Calu3 (cell line): ENCODE measurements at regions not wholly inside any gene's neighbourhood (a gene's known extent, or its start where the extent isn't known, plus 50 kb on each side); places are given as distances from the start of the nearest gene placed in this dataset.

Experiments
- BruUV-seq: library from RNA; stranded (reverse); fragments of 400-500 nt; replicated peaks from 2 replicates; lab custom pipeline; 2021; lab: Mats Ljungman, UMichigan
- CTCF ChIA-PET: fragments of 300-600 bp; sonication (Branson Sonifier 250); formaldehyde crosslinking; loops from one replicate; lab custom pipeline; 2022; ENCODE audit warnings: antibody characterized with exemption; lab: Charles Lee
- DNase-seq: peaks from one replicate; pipeline ENCODE4 v3.0.0; 2022
- H3K27ac Mint-ChIP-seq: one replicate; pipeline ENCODE4 v1.8.0; 2022; ENCODE audit warnings: mixed read lengths; ENCODE audit not compliant: unreplicated experiment
- H3K27me3 Mint-ChIP-seq: one replicate; pipeline ENCODE4 v1.8.0; 2022; ENCODE audit warnings: mixed read lengths; ENCODE audit not compliant: unreplicated experiment
- H3K36me3 Mint-ChIP-seq: one replicate; pipeline ENCODE4 v1.8.0; 2022; ENCODE audit warnings: mild to moderate bottlenecking, moderate library complexity, mixed read lengths; ENCODE audit not compliant: insufficient read depth, unreplicated experiment
- H3K4me1 Mint-ChIP-seq: one replicate; pipeline ENCODE4 v1.8.0; 2022; ENCODE audit warnings: mild to moderate bottlenecking, low read depth, mixed read lengths; ENCODE audit not compliant: unreplicated experiment
- H3K4me3 Mint-ChIP-seq: one replicate; pipeline ENCODE4 v1.8.0; 2022; ENCODE audit warnings: mild to moderate bottlenecking, low read depth, moderate library complexity, mixed read lengths; ENCODE audit not compliant: unreplicated experiment
- H3K9me3 Mint-ChIP-seq: one replicate; pipeline ENCODE4 v1.8.0; 2022; ENCODE audit warnings: low read depth, mixed read lengths; ENCODE audit not compliant: unreplicated experiment
- intact Hi-C: fragments of 100-400 bp; cut with micrococcal nuclease; formaldehyde crosslinking; loops from one replicate; pipeline ENCODE4 v1.10.0; 2022; ENCODE audit not compliant: unreplicated experiment
- TF ChIP-seq, protein P1 (sequence below): fragments of 200-600 bp; IDR thresholded peaks from one replicate; pipeline ENCODE4 v1.8.0; 2022; ENCODE audit warnings: antibody characterized with exemption; ENCODE audit not compliant: unreplicated experiment

DNA sequence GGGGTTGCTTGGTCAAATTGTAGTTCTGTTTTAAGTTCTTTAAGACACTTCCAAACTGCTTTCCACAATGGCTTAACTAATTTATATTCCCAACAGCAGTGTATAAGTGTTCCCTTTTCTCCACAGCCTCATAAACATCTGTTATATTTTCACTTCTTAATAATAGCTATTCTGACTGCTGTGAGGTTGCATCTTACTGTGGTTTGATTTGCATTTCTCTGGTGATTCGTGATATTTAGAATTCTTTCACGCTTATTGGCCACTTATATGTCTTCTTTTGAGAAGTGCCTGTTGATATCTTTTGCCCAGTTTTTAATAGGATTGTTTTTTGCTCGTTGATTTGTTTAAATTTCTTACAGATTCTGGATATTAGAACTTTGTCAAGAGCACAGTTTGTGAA is 278.6 kb upstream of the ITM2A start:
- CTCF ChIA-PET = interaction anchor here (0.6 kb wide), 1 partner anchor 62 kb away, joined by 3 read pairs; no protein-coding TSS in a partner anchor

GRCh38 chrX:79631526-79631925 is 264.4 kb upstream of the ITM2A start:
- no peaks in the 10 kb centered on the region for H3K4me1 Mint-ChIP-seq
- BruUV-seq = no TSS peak
- no peak overlapping the region for H3K27ac Mint-ChIP-seq
- no peaks in the 10 kb centered on the region for H3K27me3 Mint-ChIP-seq
- intact Hi-C loops = no loop called here
- H3K36me3 Mint-ChIP-seq = no peaks in the 10 kb centered on the region
- CTCF ChIA-PET = no interaction called here
- H3K4me3 Mint-ChIP-seq = no peak overlapping the region
- no peak for DNase-seq
- TF ChIP-seq, protein P1, sequence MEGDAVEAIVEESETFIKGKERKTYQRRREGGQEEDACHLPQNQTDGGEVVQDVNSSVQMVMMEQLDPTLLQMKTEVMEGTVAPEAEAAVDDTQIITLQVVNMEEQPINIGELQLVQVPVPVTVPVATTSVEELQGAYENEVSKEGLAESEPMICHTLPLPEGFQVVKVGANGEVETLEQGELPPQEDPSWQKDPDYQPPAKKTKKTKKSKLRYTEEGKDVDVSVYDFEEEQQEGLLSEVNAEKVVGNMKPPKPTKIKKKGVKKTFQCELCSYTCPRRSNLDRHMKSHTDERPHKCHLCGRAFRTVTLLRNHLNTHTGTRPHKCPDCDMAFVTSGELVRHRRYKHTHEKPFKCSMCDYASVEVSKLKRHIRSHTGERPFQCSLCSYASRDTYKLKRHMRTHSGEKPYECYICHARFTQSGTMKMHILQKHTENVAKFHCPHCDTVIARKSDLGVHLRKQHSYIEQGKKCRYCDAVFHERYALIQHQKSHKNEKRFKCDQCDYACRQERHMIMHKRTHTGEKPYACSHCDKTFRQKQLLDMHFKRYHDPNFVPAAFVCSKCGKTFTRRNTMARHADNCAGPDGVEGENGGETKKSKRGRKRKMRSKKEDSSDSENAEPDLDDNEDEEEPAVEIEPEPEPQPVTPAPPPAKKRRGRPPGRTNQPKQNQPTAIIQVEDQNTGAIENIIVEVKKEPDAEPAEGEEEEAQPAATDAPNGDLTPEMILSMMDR = no peak
- H3K9me3 Mint-ChIP-seq = peaks cover 5% of the 10 kb centered on the region

More for the DNA sequence above, 278.6 kb upstream of the ITM2A start:
- Mint-ChIP-seq H3K4me1 (no peaks in the 10 kb centered on the region), H3K36me3 (no peaks in the 10 kb centered on the region), H3K4me3 (no peak overlapping the region), H3K9me3 (no peaks in the 10 kb centered on the region), H3K27ac (no peak overlapping the region), H3K27me3 (no peaks in the 10 kb centered on the region)
- intact Hi-C loops = no loop called here
- DNase-seq = no peak
- no TSS peak for BruUV-seq
- TF ChIP-seq, protein P1 = no peak

- TF ChIP-seq, protein P1 = no peak
- intact Hi-C loops = no loop called here
- BruUV-seq = no TSS peak
- H3K4me1 Mint-ChIP-seq = no peaks in the 10 kb centered on the region
- CTCF ChIA-PET = no interaction called here
- peaks cover 7% of the 10 kb centered on the region for H3K9me3 Mint-ChIP-seq
- H3K36me3 Mint-ChIP-seq = no peaks in the 10 kb centered on the region
- H3K27me3 Mint-ChIP-seq = no peaks in the 10 kb centered on the region
- no peak for DNase-seq
- H3K27ac Mint-ChIP-seq = no peak overlapping the region
- H3K4me3 Mint-ChIP-seq = no peak overlapping the region
Measured at GRCh38 chrX:79630033-79631009, 263.2 kb upstream of the ITM2A start.

DNA sequence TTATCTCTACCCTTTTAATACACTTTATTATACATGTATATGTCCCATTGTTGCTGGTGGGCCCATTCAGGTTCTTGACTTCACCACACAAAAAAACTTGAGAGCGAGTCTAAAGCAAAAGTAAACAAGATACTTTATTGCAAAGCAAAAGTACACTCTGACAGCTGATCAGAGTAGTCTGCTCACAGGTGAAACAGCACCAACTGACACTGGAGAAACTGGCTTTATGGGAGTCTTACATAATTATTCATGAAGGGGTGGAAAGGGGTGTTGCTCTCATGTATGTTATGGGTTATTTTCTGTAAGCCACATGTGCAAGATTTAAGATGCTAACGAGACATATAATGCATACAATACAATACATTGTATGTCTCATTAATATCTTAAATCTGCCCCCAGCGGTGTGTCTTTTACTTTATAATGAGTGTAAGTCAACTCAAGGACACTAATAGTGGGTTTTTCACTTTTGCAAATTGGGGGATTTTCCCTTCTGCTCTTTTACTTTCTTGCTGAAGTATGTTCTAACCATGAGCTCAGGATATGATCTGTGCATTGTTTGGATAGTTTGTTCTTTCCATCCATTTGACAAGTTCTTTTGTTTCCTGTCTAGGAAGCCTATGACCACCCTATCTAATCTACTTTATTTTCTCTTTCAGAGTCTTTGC is 256.1 kb upstream of the ITM2A start:
- H3K9me3 Mint-ChIP-seq = peaks cover 2% of the 10 kb centered on the region
- H3K36me3 Mint-ChIP-seq = no peaks in the 10 kb centered on the region
- no peak for DNase-seq
- H3K4me3 Mint-ChIP-seq = no peak overlapping the region
- intact Hi-C loops = no loop called here
- H3K4me1 Mint-ChIP-seq = no peaks in the 10 kb centered on the region
- CTCF ChIA-PET = no interaction called here
- no TSS peak for BruUV-seq
- H3K27me3 Mint-ChIP-seq = no peaks in the 10 kb centered on the region
- TF ChIP-seq, protein P1 = no peak
- no peak overlapping the region for H3K27ac Mint-ChIP-seq
